ENCODE measurements at regions not wholly inside any gene's neighbourhood (a gene's known extent, or its start where the extent isn't known, plus 50 kb on each side); places are given as distances from the start of the nearest gene placed in this dataset.

GRCh38 chr20:58019850-58020625, 208.4 kb downstream of the ANKRD60 start:
- TF ChIP-seq CTCF (optimal IDR thresholded peaks at IDR 0.05 in 1 of 3, IDR thresholded peaks at IDR 0.05 in 1 of 3, conservative IDR thresholded peaks at IDR 0.05 in 1 of 3; ENCODE audit: extremely low read depth in 1 of 3, insufficient read depth in 2 of 3, low read length in 3 of 3) (no peak), EZH2 (IDR thresholded peaks at IDR 0.05; ENCODE audit: low read length) (no peak)
- no peak overlapping the region for H3K4me3 ChIP-seq (ENCODE audit: control insufficient read depth in 2 of 3, extremely low read depth in 1 of 3, insufficient read depth in 2 of 3, low read depth in 1 of 3, low read length in 3 of 3)
- FAIRE-seq, result no peak
- no peak overlapping the region for H3K9ac ChIP-seq (ENCODE audit: control insufficient read depth, extremely low read depth, insufficient read depth, low read length)
- no peak overlapping the region for H3K4me2 ChIP-seq (ENCODE audit: control insufficient read depth, extremely low read depth, insufficient read depth, low read depth, low read length)
- H3K9me3 ChIP-seq (ENCODE audit: control insufficient read depth, low read depth, low read length), result peaks cover 2% of the 10 kb centered on the region
- H3K27ac ChIP-seq (ENCODE audit: control insufficient read depth, insufficient read depth, low read length), result no peak overlapping the region
- peaks cover 23% of the 10 kb centered on the region for H3K27me3 ChIP-seq (ENCODE audit: control insufficient read depth, extremely low read depth, insufficient read depth, low read length)
- dilution Hi-C loops (cut with MboI; ENCODE audit: extremely low pct_ligation_motif_present, low sequenced_read_pairs), result no loop called here
- H3K4me1 ChIP-seq (ENCODE audit: control insufficient read depth, extremely low read depth, insufficient read depth, low read length), result peaks cover 24% of the 10 kb centered on the region
- H4K20me1 ChIP-seq (ENCODE audit: control insufficient read depth, extremely low read depth, insufficient read depth, low read length), result no peaks in the 10 kb centered on the region
- H2AFZ ChIP-seq (ENCODE audit: control insufficient read depth, low read length), result no peak overlapping the region
- H3K9me1 ChIP-seq (ENCODE audit: control insufficient read depth, extremely low read depth, insufficient read depth, low read length), result no peaks in the 10 kb centered on the region
- no peak for DNase-seq (ENCODE audit: low read depth, low spot score)
- no peaks in the 10 kb centered on the region for H3K79me2 ChIP-seq (ENCODE audit: control insufficient read depth, insufficient read depth, low read length)
- no peaks in the 10 kb centered on the region for H3K36me3 ChIP-seq (ENCODE audit: control insufficient read depth in 2 of 2, extremely low read depth in 1 of 2, insufficient read depth in 2 of 2, low read length in 2 of 2)

GRCh38 chr20:58019027-58019849, 209.2 kb downstream of the ANKRD60 start:
- H3K9me3 ChIP-seq (ENCODE audit: control insufficient read depth, low read depth, low read length), result peaks cover 2% of the 10 kb centered on the region
- TF ChIP-seq CTCF (optimal IDR thresholded peaks at IDR 0.05 in 1 of 3, IDR thresholded peaks at IDR 0.05 in 1 of 3, conservative IDR thresholded peaks at IDR 0.05 in 1 of 3; ENCODE audit: extremely low read depth in 1 of 3, insufficient read depth in 2 of 3, low read length in 3 of 3) (no peak), EZH2 (IDR thresholded peaks at IDR 0.05; ENCODE audit: low read length) (no peak)
- no peak overlapping the region for H3K27ac ChIP-seq (ENCODE audit: control insufficient read depth, insufficient read depth, low read length)
- H3K36me3 ChIP-seq (ENCODE audit: control insufficient read depth in 2 of 2, extremely low read depth in 1 of 2, insufficient read depth in 2 of 2, low read length in 2 of 2), result no peaks in the 10 kb centered on the region
- no peak overlapping the region for H2AFZ ChIP-seq (ENCODE audit: control insufficient read depth, low read length)
- H3K4me2 ChIP-seq (ENCODE audit: control insufficient read depth, extremely low read depth, insufficient read depth, low read depth, low read length), result no peak overlapping the region
- no peaks in the 10 kb centered on the region for H4K20me1 ChIP-seq (ENCODE audit: control insufficient read depth, extremely low read depth, insufficient read depth, low read length)
- H3K27me3 ChIP-seq (ENCODE audit: control insufficient read depth, extremely low read depth, insufficient read depth, low read length), result peaks cover 16% of the 10 kb centered on the region
- no peak overlapping the region for H3K4me3 ChIP-seq (ENCODE audit: control insufficient read depth in 2 of 3, extremely low read depth in 1 of 3, insufficient read depth in 2 of 3, low read depth in 1 of 3, low read length in 3 of 3)
- H3K79me2 ChIP-seq (ENCODE audit: control insufficient read depth, insufficient read depth, low read length), result no peaks in the 10 kb centered on the region
- H3K9me1 ChIP-seq (ENCODE audit: control insufficient read depth, extremely low read depth, insufficient read depth, low read length), result no peaks in the 10 kb centered on the region
- dilution Hi-C loops (cut with MboI; ENCODE audit: extremely low pct_ligation_motif_present, low sequenced_read_pairs), result no loop called here
- DNase-seq (ENCODE audit: low read depth, low spot score), result no peak
- peaks cover 31% of the 10 kb centered on the region for H3K4me1 ChIP-seq (ENCODE audit: control insufficient read depth, extremely low read depth, insufficient read depth, low read length)
- H3K9ac ChIP-seq (ENCODE audit: control insufficient read depth, extremely low read depth, insufficient read depth, low read length), result no peak overlapping the region
- FAIRE-seq, result no peak
